ENCODE measurements at regions not wholly inside any gene's neighbourhood (a gene's known extent, or its start where the extent isn't known, plus 50 kb on each side); places are given as distances from the start of the nearest gene placed in this dataset.
"Not testable (repeated sequence)": the region's sequence is repeated elsewhere in the genome, so short reads cannot be mapped to it uniquely, and the experiment has no call there.

GRCh38 chr12:7557227-7557626, 53.6 kb upstream of the CD163 start:
- no peak for TF ChIP-seq CTCF (IDR thresholded peaks at IDR 0.05; ENCODE audit: extremely low read depth, missing control alignments)
- DNase-seq (ENCODE audit: low spot score): no peak

- DNase-seq (ENCODE audit: low spot score): no peak
- TF ChIP-seq CTCF (IDR thresholded peaks at IDR 0.05; ENCODE audit: extremely low read depth, missing control alignments): no peak
Measured at GRCh38 chr12:7555752-7556151, 52.2 kb upstream of the CD163 start.

- DNase-seq (ENCODE audit: low spot score): not testable (repeated sequence)
Measured at GRCh38 chr12:7554831-7555230, 51.3 kb upstream of the CD163 start.

Data from GM20000 (cell line).